GM18867 (cell line): ENCODE measurements at regions not wholly inside any gene's neighbourhood (a gene's known extent, or its start where the extent isn't known, plus 50 kb on each side); places are given as distances from the start of the nearest gene placed in this dataset.
"Not testable (repeated sequence)": the region's sequence is repeated elsewhere in the genome, so short reads cannot be mapped to it uniquely, and the experiment has no call there.

ENCODE experiments used
- ATAC-seq: cut with Tn5 transposase; IDR thresholded peaks from one replicate; pipeline ENCODE4 v1.9.1; 2021; ENCODE audit warnings: mild to moderate bottlenecking, moderate library complexity; ENCODE audit not compliant: unreplicated experiment

- ATAC-seq, result no peak
These were observed 378.9 kb downstream of the PREX1 start for GRCh38 chr20:48448666-48449600.

GRCh38 chr20:48447456-48447855, 380.3 kb downstream of the PREX1 start:
- ATAC-seq, result no peak

- no peak for ATAC-seq
These were observed 382.0 kb downstream of the PREX1 start for GRCh38 chr20:48445827-48446226.

GRCh38 chr20:48444249-48444648, 383.6 kb downstream of the PREX1 start:
- ATAC-seq, result no peak

GRCh38 chr20:48440916-48441315, 386.9 kb downstream of the PREX1 start:
- ATAC-seq, result no peak

- ATAC-seq, result not testable (repeated sequence)
These were observed 387.5 kb downstream of the PREX1 start for GRCh38 chr20:48440261-48440660.

GRCh38 chr20:48437146-48437545, 390.7 kb downstream of the PREX1 start:
- ATAC-seq, result no peak

- ATAC-seq, result not testable (repeated sequence)
These were observed 391.2 kb downstream of the PREX1 start for GRCh38 chr20:48436609-48437008.

- no peak for ATAC-seq
These were observed 394.6 kb downstream of the PREX1 start for GRCh38 chr20:48433178-48433577.

- no peak for ATAC-seq
These were observed 395.3 kb downstream of the PREX1 start for GRCh38 chr20:48432494-48432832.

GRCh38 chr20:48431653-48432493, 395.9 kb downstream of the PREX1 start:
- no peak for ATAC-seq

- ATAC-seq, result no peak
These were observed 401.2 kb downstream of the PREX1 start for GRCh38 chr20:48426630-48427029.

- ATAC-seq, result no peak
These were observed 401.8 kb downstream of the PREX1 start for GRCh38 chr20:48425817-48426612.

GRCh38 chr20:48425321-48425720, 402.5 kb downstream of the PREX1 start:
- no peak for ATAC-seq

GRCh38 chr20:48422242-48422960, 405.4 kb downstream of the PREX1 start:
- no peak for ATAC-seq

- no peak for ATAC-seq
These were observed 406.3 kb downstream of the PREX1 start for GRCh38 chr20:48421547-48421946.

GRCh38 chr20:48420176-48420575, 407.6 kb downstream of the PREX1 start:
- no peak for ATAC-seq

- no peak for ATAC-seq
These were observed 408.6 kb downstream of the PREX1 start for GRCh38 chr20:48419173-48419572.

- no peak for ATAC-seq
These were observed 411.8 kb downstream of the PREX1 start for GRCh38 chr20:48416002-48416401.

- ATAC-seq, result no peak
These were observed 413.0 kb downstream of the PREX1 start for GRCh38 chr20:48414786-48415185.
